Progenitor cell of endocrine pancreas (in vitro differentiated cells): ENCODE measurements at regions not wholly inside any gene's neighbourhood (a gene's known extent, or its start where the extent isn't known, plus 50 kb on each side); places are given as distances from the start of the nearest gene placed in this dataset.

Experiments
- DNase-seq: peaks from one replicate; pipeline ENCODE4 v3.0.0; 2021; ENCODE audit warnings: low spot score; ENCODE audit not compliant: unreplicated experiment
- H3K27ac Mint-ChIP-seq: 2 replicates; pipeline ENCODE4 v1.8.0; 2021; ENCODE audit warnings: mild to moderate bottlenecking, moderate library complexity, mixed read lengths
- H3K27me3 Mint-ChIP-seq: 2 replicates; pipeline ENCODE4 v1.8.0; 2021; ENCODE audit warnings: mixed read lengths
- H3K36me3 Mint-ChIP-seq: 2 replicates; pipeline ENCODE4 v1.8.0; 2022; ENCODE audit warnings: mixed read lengths; ENCODE audit not compliant: insufficient read depth
- H3K4me1 Mint-ChIP-seq: 2 replicates; pipeline ENCODE4 v1.8.0; 2021; ENCODE audit warnings: low read depth, mixed read lengths
- H3K4me3 Mint-ChIP-seq: 2 replicates; pipeline ENCODE4 v1.8.0; 2021; ENCODE audit warnings: low read depth, mild to moderate bottlenecking, moderate library complexity, mixed read lengths
- H3K9me3 Mint-ChIP-seq: 2 replicates; pipeline ENCODE4 v1.8.0; 2021; ENCODE audit warnings: low read depth, mixed read lengths
- TF ChIP-seq, protein P1 (sequence below): fragments of 200-600 bp; sonication (generic); IDR thresholded peaks from one replicate; pipeline ENCODE4 v1.5.0; 2021; ENCODE audit warnings: antibody characterized with exemption, mild to moderate bottlenecking; ENCODE audit not compliant: unreplicated experiment

- Mint-ChIP-seq H3K4me1 (no peaks in the 10 kb centered on the region), H3K4me3 (no peak overlapping the region), H3K27ac (no peak overlapping the region), H3K9me3 (peaks cover 4% of the 10 kb centered on the region), H3K36me3 (no peaks in the 10 kb centered on the region), H3K27me3 (peaks cover 2% of the 10 kb centered on the region)
- TF ChIP-seq, protein P1, sequence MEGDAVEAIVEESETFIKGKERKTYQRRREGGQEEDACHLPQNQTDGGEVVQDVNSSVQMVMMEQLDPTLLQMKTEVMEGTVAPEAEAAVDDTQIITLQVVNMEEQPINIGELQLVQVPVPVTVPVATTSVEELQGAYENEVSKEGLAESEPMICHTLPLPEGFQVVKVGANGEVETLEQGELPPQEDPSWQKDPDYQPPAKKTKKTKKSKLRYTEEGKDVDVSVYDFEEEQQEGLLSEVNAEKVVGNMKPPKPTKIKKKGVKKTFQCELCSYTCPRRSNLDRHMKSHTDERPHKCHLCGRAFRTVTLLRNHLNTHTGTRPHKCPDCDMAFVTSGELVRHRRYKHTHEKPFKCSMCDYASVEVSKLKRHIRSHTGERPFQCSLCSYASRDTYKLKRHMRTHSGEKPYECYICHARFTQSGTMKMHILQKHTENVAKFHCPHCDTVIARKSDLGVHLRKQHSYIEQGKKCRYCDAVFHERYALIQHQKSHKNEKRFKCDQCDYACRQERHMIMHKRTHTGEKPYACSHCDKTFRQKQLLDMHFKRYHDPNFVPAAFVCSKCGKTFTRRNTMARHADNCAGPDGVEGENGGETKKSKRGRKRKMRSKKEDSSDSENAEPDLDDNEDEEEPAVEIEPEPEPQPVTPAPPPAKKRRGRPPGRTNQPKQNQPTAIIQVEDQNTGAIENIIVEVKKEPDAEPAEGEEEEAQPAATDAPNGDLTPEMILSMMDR: no peak
- no peak for DNase-seq
Measured at GRCh38 chr2:163419000-163419830, 316.6 kb downstream of the FIGN start.

GRCh38 chr2:163417596-163418337, 318.0 kb downstream of the FIGN start:
- peaks cover under 1% of the 10 kb centered on the region for H3K27me3 Mint-ChIP-seq

DNA sequence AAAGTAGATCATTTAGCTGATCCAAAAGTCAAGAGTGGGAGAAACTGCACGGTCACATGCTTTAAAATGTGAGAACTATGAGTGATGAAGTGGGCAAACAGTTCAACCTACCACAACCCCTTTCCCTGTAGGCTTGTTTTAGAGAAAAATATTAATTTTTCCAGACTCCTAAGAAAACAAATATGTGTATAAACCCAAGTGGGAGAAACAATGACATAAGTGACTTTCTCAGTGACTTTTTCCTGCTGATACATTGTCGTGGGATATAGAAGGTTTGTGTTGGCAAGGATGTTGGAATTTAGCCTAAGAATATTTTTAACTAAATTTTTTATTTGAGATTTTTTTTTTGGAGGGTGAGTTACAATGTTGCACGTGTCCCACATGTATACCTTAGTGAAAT, 321.7 kb downstream of the FIGN start:
- Mint-ChIP-seq H3K27ac (no peak overlapping the region), H3K4me3 (no peak overlapping the region), H3K36me3 (no peaks in the 10 kb centered on the region), H3K9me3 (peaks cover 4% of the 10 kb centered on the region), H3K4me1 (no peaks in the 10 kb centered on the region), H3K27me3 (no peaks in the 10 kb centered on the region)
- DNase-seq: no peak
- TF ChIP-seq, protein P1: no peak

More at GRCh38 chr2:163417596-163418337, 318.0 kb downstream of the FIGN start:
- no peak overlapping the region for H3K27ac Mint-ChIP-seq
- H3K36me3 Mint-ChIP-seq: no peaks in the 10 kb centered on the region
- H3K4me1 Mint-ChIP-seq: no peaks in the 10 kb centered on the region
- H3K9me3 Mint-ChIP-seq: peaks cover 4% of the 10 kb centered on the region
- H3K4me3 Mint-ChIP-seq: no peak overlapping the region
- DNase-seq: no peak
- TF ChIP-seq, protein P1: no peak

- TF ChIP-seq, protein P1: no peak
- H3K36me3 Mint-ChIP-seq: no peaks in the 10 kb centered on the region
- H3K27me3 Mint-ChIP-seq: no peaks in the 10 kb centered on the region
- H3K27ac Mint-ChIP-seq: no peak overlapping the region
- peaks cover 4% of the 10 kb centered on the region for H3K4me1 Mint-ChIP-seq
- H3K4me3 Mint-ChIP-seq: no peak overlapping the region
- DNase-seq: no peak
- no peaks in the 10 kb centered on the region for H3K9me3 Mint-ChIP-seq
Measured at GRCh38 chr2:163407296-163407695, 328.5 kb downstream of the FIGN start.

GRCh38 chr2:163405298-163405697, 330.5 kb downstream of the FIGN start:
- Mint-ChIP-seq H3K36me3 (no peaks in the 10 kb centered on the region), H3K27me3 (no peaks in the 10 kb centered on the region)

More at GRCh38 chr2:163405298-163405697, 330.5 kb downstream of the FIGN start:
- peaks cover 4% of the 10 kb centered on the region for H3K4me1 Mint-ChIP-seq
- TF ChIP-seq, protein P1: no peak
- no peaks in the 10 kb centered on the region for H3K9me3 Mint-ChIP-seq
- H3K4me3 Mint-ChIP-seq: no peak overlapping the region
- DNase-seq: no peak
- no peak overlapping the region for H3K27ac Mint-ChIP-seq
